Gastrocnemius medialis (tissue), 4 donors: ENCODE measurements at regions not wholly inside any gene's neighbourhood (a gene's known extent, or its start where the extent isn't known, plus 50 kb on each side); places are given as distances from the start of the nearest gene placed in this dataset.
"Not testable (repeated sequence)": the region's sequence is repeated elsewhere in the genome, so short reads cannot be mapped to it uniquely, and the experiment has no call there.

Source experiments
- CTCF ChIP-seq, 5 experiments: fragments of 450-650 bp in 3 of 5; fragments of 200-600 bp in 2 of 5; sonication (generic) in 2 of 5; IDR thresholded peaks in 4 of 5; conservative IDR thresholded peaks in 1 of 5; 1 replicate in 4 of 5; 2 replicates in 1 of 5; pipeline ENCODE4 v1.5.1; 2016 to 2019; ENCODE audit warnings: antibody characterized with exemption in 5 of 5, mild to moderate bottlenecking in 3 of 5, moderate library complexity in 3 of 5
- POLR2A ChIP-seq, 2 donors: fragments of 450-650 bp; IDR thresholded peaks; one replicate each; pipeline ENCODE4 v1.6.1; 2017; ENCODE audit warnings: antibody characterized with exemption in 2 of 2, mild to moderate bottlenecking in 2 of 2, moderate library complexity in 2 of 2

- not testable (repeated sequence) for TF ChIP-seq CTCF (IDR thresholded peaks at IDR 0.05 in 4 of 5, conservative IDR thresholded peaks at IDR 0.05 in 1 of 5); POLR2A (IDR thresholded peaks at IDR 0.05)
Observed at GRCh38 chr9:85792057-85792456, 50.3 kb upstream of the AGTPBP1 start.
